ENCODE measurements at regions not wholly inside any gene's neighbourhood (a gene's known extent, or its start where the extent isn't known, plus 50 kb on each side); places are given as distances from the start of the nearest gene placed in this dataset.

DNA sequence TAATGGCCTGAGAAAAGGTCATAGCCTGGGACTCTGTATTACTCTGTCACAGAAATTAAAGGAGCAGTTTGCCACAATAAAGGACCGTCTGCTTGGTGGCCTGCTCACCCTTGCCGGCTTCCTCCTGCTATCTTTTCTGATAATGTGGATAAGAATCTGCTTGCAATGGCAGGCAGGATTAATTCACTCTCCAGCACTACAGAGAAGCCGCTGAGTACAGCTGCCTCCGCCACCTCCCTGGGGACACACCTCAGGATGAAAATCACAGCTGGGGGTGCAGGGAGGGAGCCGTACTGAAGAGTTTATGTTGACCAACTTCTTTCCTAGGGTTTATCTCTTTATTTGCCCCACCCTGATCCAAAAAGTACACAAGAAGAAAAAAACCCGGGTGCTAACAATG, 245.9 kb upstream of the RPL38 start (continued):
- TF ChIP-seq ZNF235 (CRISPR knock-in tag; IDR thresholded peaks at IDR 0.05; ENCODE audit: borderline replicate concordance) (no peak), RFX1 (IDR thresholded peaks at IDR 0.05) (no peak), ZNF562 (CRISPR knock-in tag; IDR thresholded peaks at IDR 0.05; ENCODE audit: borderline replicate concordance) (no peak), ZNF343 (CRISPR knock-in tag; IDR thresholded peaks at IDR 0.05) (no peak), ZNF34 (CRISPR knock-in tag; IDR thresholded peaks at IDR 0.05; ENCODE audit: borderline replicate concordance) (no peak)

DNA sequence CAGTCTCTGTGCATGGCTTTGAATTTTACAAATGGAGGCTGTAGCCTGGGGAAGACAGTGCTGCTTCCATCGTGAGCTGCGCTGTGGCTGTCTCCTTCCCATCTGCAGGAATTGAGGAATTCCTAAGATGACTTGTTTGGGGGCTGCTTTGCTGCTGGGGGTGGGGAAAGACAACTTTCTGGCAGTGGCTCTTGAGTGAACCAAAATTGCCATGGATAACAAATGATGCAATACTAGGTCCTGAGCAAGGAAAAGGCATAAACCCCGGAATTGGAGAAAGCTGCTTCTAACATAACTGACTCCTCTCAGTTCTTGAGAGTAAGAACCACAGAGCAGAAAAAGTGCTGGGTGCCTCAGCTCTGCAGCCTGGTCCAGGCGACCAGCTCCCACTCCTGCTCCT, 245.0 kb upstream of the RPL38 start:
- peak; percentile 55; the same call in 1 of the 2 replicates for TF ChIP-seq ATF7 (IDR thresholded peaks at IDR 0.05)
- TF ChIP-seq ATF7 (CRISPR knock-in tag; IDR thresholded peaks at IDR 0.05): no peak
- no peak for TF ChIP-seq ZNF670 (CRISPR knock-in tag; IDR thresholded peaks at IDR 0.05; ENCODE audit: borderline replicate concordance)
- TF ChIP-seq CEBPB (IDR thresholded peaks at IDR 0.05; ENCODE audit: borderline replicate concordance, low read depth, low read length): peak; percentile 28; the same call in 1 of the 2 replicates
- TF ChIP-seq, protein P1, sequence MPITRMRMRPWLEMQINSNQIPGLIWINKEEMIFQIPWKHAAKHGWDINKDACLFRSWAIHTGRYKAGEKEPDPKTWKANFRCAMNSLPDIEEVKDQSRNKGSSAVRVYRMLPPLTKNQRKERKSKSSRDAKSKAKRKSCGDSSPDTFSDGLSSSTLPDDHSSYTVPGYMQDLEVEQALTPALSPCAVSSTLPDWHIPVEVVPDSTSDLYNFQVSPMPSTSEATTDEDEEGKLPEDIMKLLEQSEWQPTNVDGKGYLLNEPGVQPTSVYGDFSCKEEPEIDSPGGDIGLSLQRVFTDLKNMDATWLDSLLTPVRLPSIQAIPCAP (CRISPR knock-in tag; IDR thresholded peaks at IDR 0.05; ENCODE audit: low read depth): no peak
- TF ChIP-seq SRF (IDR thresholded peaks at IDR 0.05; ENCODE audit: low read depth, low read length): no peak
- TF ChIP-seq, protein P2, sequence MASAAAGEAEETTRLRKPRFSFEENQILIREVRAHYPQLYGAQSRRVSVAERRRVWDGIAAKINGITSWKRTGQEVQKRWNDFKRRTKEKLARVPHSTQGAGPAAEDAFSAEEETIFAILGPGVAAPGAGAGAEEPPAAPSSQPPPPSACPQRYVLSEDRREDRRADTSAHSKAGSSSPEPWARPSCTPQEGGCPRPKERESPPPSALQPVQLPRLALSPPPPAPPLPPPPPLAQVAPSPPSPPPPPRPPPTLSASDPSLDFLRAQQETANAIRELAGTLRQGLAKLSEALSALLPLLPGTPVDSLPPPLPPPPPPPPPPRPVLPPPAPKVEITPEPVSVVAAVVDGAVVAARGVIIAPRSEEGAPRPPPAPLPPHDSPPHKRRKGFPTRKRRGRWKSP (CRISPR knock-in tag; IDR thresholded peaks at IDR 0.05): no peak
- Histone ChIP-seq H3K9me3 (ENCODE audit: low read length) (0 out of 2 replicates have a peak, but pooled peaks cover 7% of the 10 kb centered on the region), H3K27me3 (ENCODE audit: control insufficient read depth in 1 of 2, insufficient read depth in 2 of 2, low read length in 2 of 2) (peaks cover 3 to 17% of the 10 kb centered on the region in 2 experiments; a peak in 4 of 5 replicates), H4K20me1 (ENCODE audit: insufficient read depth, low read length) (no peaks in the 10 kb centered on the region), H3K4me1 (ENCODE audit: insufficient read depth, low read length) (no peaks in the 10 kb centered on the region), H3K27ac (ENCODE audit: extremely low read length, insufficient read depth, low read length) (no peak overlapping the region), H3K4me2 (ENCODE audit: low read depth, low read length) (no peak overlapping the region), H3K36me3 (replicated peaks in 1 of 2; ENCODE audit: control insufficient read depth in 1 of 2, insufficient read depth in 2 of 2, low read length in 2 of 2) (no peaks in the 10 kb centered on the region), H2AFZ (ENCODE audit: low read length) (no peak overlapping the region), H3K79me2 (ENCODE audit: insufficient read depth, low read length) (no peaks in the 10 kb centered on the region), H3K9ac (ENCODE audit: insufficient read depth, low read depth, low read length) (no peak overlapping the region), H3K4me3 (replicated peaks in 1 of 3; ENCODE audit: insufficient read depth in 1 of 3, low read depth in 2 of 3, low read length in 3 of 3) (no peak overlapping the region)
- DNase-seq (ENCODE audit: low spot score): no peak
- CTCF ChIA-PET (ENCODE audit: low intra/inter-chr PET ratio, low total read pairs): no interaction called here
- no peak for FAIRE-seq
- in situ Hi-C loops (cut with HindIII; ENCODE audit: extremely low pct_ligation_motif_present, low pct_unique_long_range_greater_than_20kb) (loop anchor here (10.0 to 25.0 kb wide), 2 partner anchors 314 to 521 kb away; partner anchors contain the start of gene SDK2), intact Hi-C loops (cut with micrococcal nuclease; ENCODE audit: unreplicated experiment) (loop anchor here (5.0 kb wide), 2 partner anchors 306 to 361 kb away; no protein-coding TSS in a partner anchor)
- no TSS peak for BruUV-seq (replicated peaks)
- ATAC-seq: no peak
- POLR2A ChIA-PET: no interaction called here
- WGBS (ENCODE audit: low lambda C conversion rate): 1% methylated on average over 4 of the region's 4 CpGs

Measured in HepG2 (cell line).